IMR-90 (cell line): ENCODE measurements at regions not wholly inside any gene's neighbourhood (a gene's known extent, or its start where the extent isn't known, plus 50 kb on each side); places are given as distances from the start of the nearest gene placed in this dataset.
"Not testable (repeated sequence)": the region's sequence is repeated elsewhere in the genome, so short reads cannot be mapped to it uniquely, and the experiment has no call there.

Source experiments
- ATAC-seq: fragments of 200-7000 bp; cut with Tn5 transposase; 2 replicates; pipeline ENCODE4 v1.9.1; 2020; ENCODE audit warnings: low read depth, mild to moderate bottlenecking, moderate library complexity
- BruUV-seq: library from RNA; stranded (reverse); fragments of 400-500 nt; replicated peaks from 2 replicates; lab custom pipeline; 2021; lab: Mats Ljungman, UMichigan
- CTCF ChIA-PET: fragments of 300-600 bp; formaldehyde crosslinking; extraction: SDS; loops from one replicate; lab custom pipeline; 2021; ENCODE audit warnings: antibody characterized with exemption; lab: Yijun Ruan, JAX
- POLR2A ChIA-PET: fragments of 300-600 bp; sonication (Branson Sonifier 250); formaldehyde crosslinking; loops from one replicate; lab custom pipeline; 2022; ENCODE audit warnings: antibody characterized with exemption; ENCODE audit not compliant: unreplicated experiment; lab: Charles Lee
- DNase-seq: peaks from one replicate; pipeline ENCODE4 v3.0.0; 2013
- H2AFZ ChIP-seq: replicated peaks from 2 replicates; pipeline ENCODE3; 2013; ENCODE audit warnings: low read length, mild to moderate bottlenecking; ENCODE audit not compliant: poor library complexity
- H2AK5ac ChIP-seq: 2 replicates; pipeline ENCODE4 v1.6.1; 2013; ENCODE audit warnings: low read depth, low read length, inconsistent platforms
- H2AK9ac ChIP-seq: replicated peaks from 2 replicates; pipeline ENCODE3; 2013; ENCODE audit warnings: mild to moderate bottlenecking, low read depth, low read length, moderate library complexity; ENCODE audit not compliant: poor library complexity
- H2BK120ac ChIP-seq: 2 replicates; pipeline ENCODE4 v1.6.1; 2013; ENCODE audit warnings: low read depth, low read length, inconsistent platforms
- H2BK15ac ChIP-seq: 3 replicates; pipeline ENCODE4 v1.6.1; 2013; ENCODE audit warnings: low read depth, low read length, inconsistent platforms
- H2BK20ac ChIP-seq: 2 replicates; pipeline ENCODE4 v1.6.1; 2013; ENCODE audit warnings: low read depth, mild to moderate bottlenecking, inconsistent platforms, low read length, moderate library complexity
- H2BK5ac ChIP-seq: 2 replicates; pipeline ENCODE4 v1.6.1; 2013; ENCODE audit warnings: mild to moderate bottlenecking, low read depth, low read length, inconsistent platforms; ENCODE audit not compliant: poor library complexity, severe bottlenecking
- H3K14ac ChIP-seq: replicated peaks from 2 replicates; pipeline ENCODE4 v1.6.1; 2013; ENCODE audit warnings: low read depth, low read length, inconsistent platforms
- H3K18ac ChIP-seq: 2 replicates; pipeline ENCODE4 v1.6.1; 2013; ENCODE audit warnings: low read depth, low read length, control low read depth
- H3K23ac ChIP-seq: 2 replicates; pipeline ENCODE4 v1.6.1; 2013; ENCODE audit warnings: low read depth, low read length, inconsistent platforms
- H3K27ac ChIP-seq: 2 replicates; pipeline ENCODE4 v1.5.1; 2013; ENCODE audit warnings: mild to moderate bottlenecking, control low read depth, low read length; ENCODE audit not compliant: insufficient read depth
- H3K27me3 ChIP-seq: 2 replicates; pipeline ENCODE4 v1.6.1; 2013; ENCODE audit warnings: low read length; ENCODE audit not compliant: control insufficient read depth, insufficient read depth
- H3K36me3 ChIP-seq: 2 replicates; pipeline ENCODE4 v1.6.1; 2013; ENCODE audit warnings: low read length, mixed read lengths; ENCODE audit not compliant: control insufficient read depth, insufficient read depth
- H3K4ac ChIP-seq: 2 replicates; pipeline ENCODE4 v1.6.1; 2013; ENCODE audit warnings: low read depth, low read length, inconsistent platforms
- H3K4me1 ChIP-seq: 2 replicates; pipeline ENCODE4 v1.6.1; 2013; ENCODE audit warnings: low read length, mixed read lengths; ENCODE audit not compliant: control insufficient read depth, insufficient read depth
- H3K4me2 ChIP-seq: 2 replicates; pipeline ENCODE4 v1.6.1; 2013; ENCODE audit warnings: low read depth, mild to moderate bottlenecking, control low read depth, low read length, moderate library complexity
- H3K4me3 ChIP-seq: 2 replicates; pipeline ENCODE4 v1.5.1; 2013; ENCODE audit warnings: low read depth, mild to moderate bottlenecking, control low read depth, low read length, moderate library complexity; ENCODE audit not compliant: insufficient read depth
- H3K56ac ChIP-seq: 2 replicates; pipeline ENCODE4 v1.6.1; 2013; ENCODE audit warnings: low read length, inconsistent platforms; ENCODE audit not compliant: insufficient read depth; ENCODE audit errors: extremely low read depth
- H3K79me1 ChIP-seq, 2 experiments: 2 replicates each; pipeline ENCODE4 v1.6.1; 2013; ENCODE audit warnings: low read length in 2 of 2, inconsistent platforms in 1 of 2, low read depth in 1 of 2
- H3K9ac ChIP-seq: 2 replicates; pipeline ENCODE4 v1.6.1; 2013; ENCODE audit warnings: low read depth, low read length, control low read depth
- H3K9me1 ChIP-seq: 2 replicates; pipeline ENCODE4 v1.6.1; 2013; ENCODE audit warnings: low read length, inconsistent platforms; ENCODE audit not compliant: insufficient read depth
- H3K9me3 ChIP-seq: 2 replicates; pipeline ENCODE4 v1.6.1; 2013; ENCODE audit warnings: low read length; ENCODE audit not compliant: control insufficient read depth, insufficient read depth
- H4K20me1 ChIP-seq: 2 replicates; pipeline ENCODE4 v1.6.1; 2013; ENCODE audit warnings: low read length, inconsistent platforms; ENCODE audit not compliant: insufficient read depth
- H4K5ac ChIP-seq: 2 replicates; pipeline ENCODE4 v1.6.1; 2013; ENCODE audit warnings: mild to moderate bottlenecking, low read depth, low read length, control low read depth
- H4K8ac ChIP-seq, 2 experiments: 2 replicates each; pipeline ENCODE4 v1.6.1; 2013; ENCODE audit warnings: low read depth in 2 of 2, low read length in 2 of 2, control low read depth in 1 of 2, inconsistent platforms in 1 of 2
- H4K91ac ChIP-seq: 2 replicates; pipeline ENCODE4 v1.6.1; 2013; ENCODE audit warnings: low read depth, low read length, inconsistent platforms; ENCODE audit not compliant: insufficient read depth
- BHLHE40 ChIP-seq: fragments of 150-350 bp; IDR thresholded peaks from 2 replicates; pipeline ENCODE4 v1.6.1; 2016; ENCODE audit warnings: mild to moderate bottlenecking, low read depth, low read length
- FOS ChIP-seq: fragments of 150-350 bp; IDR thresholded peaks from 2 replicates; pipeline ENCODE4 v1.6.1; 2016; ENCODE audit warnings: low read depth, low read length
- MAFK ChIP-seq: IDR thresholded peaks from 2 replicates; pipeline ENCODE4 v1.6.1; 2012; ENCODE audit warnings: low read depth, low read length, improper control_type of control experiment
- MAZ ChIP-seq: IDR thresholded peaks from 2 replicates; pipeline ENCODE4 v1.6.1; 2012; ENCODE audit warnings: low read depth, mild to moderate bottlenecking, low read length, improper control_type of control experiment, moderate library complexity, borderline replicate concordance
- POLR2A ChIP-seq: IDR thresholded peaks from 2 replicates; pipeline ENCODE4 v1.6.1; 2012; ENCODE audit warnings: mild to moderate bottlenecking, low read depth, low read length
- RAD21 ChIP-seq: IDR thresholded peaks from 2 replicates; pipeline ENCODE4 v1.6.1; 2012; ENCODE audit warnings: low read length, improper control_type of control experiment
- RCOR1 ChIP-seq: IDR thresholded peaks from 2 replicates; pipeline ENCODE4 v1.6.1; 2012; ENCODE audit warnings: mild to moderate bottlenecking, low read length, improper control_type of control experiment; ENCODE audit not compliant: insufficient replicate concordance
- RFX5 ChIP-seq: IDR thresholded peaks from 2 replicates; pipeline ENCODE4 v1.8.0; 2012; ENCODE audit warnings: low read depth, mild to moderate bottlenecking, low read length, moderate library complexity
- SMC3 ChIP-seq: fragments of 150-350 bp; IDR thresholded peaks from 2 replicates; pipeline ENCODE4 v1.6.1; 2016; ENCODE audit warnings: low read depth, mild to moderate bottlenecking, antibody characterized with exemption, low read length, moderate library complexity
- USF2 ChIP-seq: fragments of 150-350 bp; IDR thresholded peaks from 2 replicates; pipeline ENCODE4 v1.6.1; 2017; ENCODE audit warnings: mild to moderate bottlenecking, antibody characterized with exemption, low read length, low read depth
- WGBS, 2 experiments: methylation state at CpG; one replicate each; pipeline versions ENCODE4 v1.1.5 to v1.1.7; 2013; ENCODE audit warnings: missing lambda C conversion rate in 2 of 2; ENCODE audit not compliant: insufficient read length in 1 of 2; ENCODE audit errors: extremely low coverage in 2 of 2; 5-methylcytosine and 5-hydroxymethylcytosine counted together
- dilution Hi-C: fragments of 300-500 bp; cut with HindIII; formaldehyde crosslinking; loops from one replicate; pipeline ENCODE4 v1.14.3; 2018; ENCODE audit warnings: low sequenced_read_pairs; ENCODE audit not compliant: unreplicated experiment
- in situ Hi-C: fragments of 300-500 bp; cut with MboI; formaldehyde crosslinking; loops from 3 replicates; pipeline ENCODE4 v1.14.3; 2019; ENCODE audit warnings: low sequenced_read_pairs, inconsistent platforms, mixed read lengths
- intact Hi-C: fragments of 100-400 bp; cut with micrococcal nuclease; formaldehyde crosslinking; loops from 2 replicates; pipeline ENCODE4 v1.10.0; 2022

- Histone ChIP-seq H3K23ac (no peak overlapping the region), H4K91ac (no peak overlapping the region), H3K36me3 (no peaks in the 10 kb centered on the region), H4K8ac (no peak overlapping the region), H3K4me1 (no peaks in the 10 kb centered on the region), H2AK9ac (no peak overlapping the region), H3K56ac (no peak overlapping the region), H2BK15ac (no peak overlapping the region), H3K27me3 (no peaks in the 10 kb centered on the region), H3K9me3 (no peaks in the 10 kb centered on the region), H3K4me2 (peak overlapping the region; percentile 12; the same call in 1 of the 2 replicates), H2BK20ac (no peak overlapping the region), H3K9me1 (no peaks in the 10 kb centered on the region), H2BK120ac (no peak overlapping the region), H3K27ac (no peak overlapping the region), H3K9ac (no peak overlapping the region), H2BK5ac (no peak overlapping the region), H3K14ac (no peak overlapping the region), H2AFZ (no peak overlapping the region), H3K4ac (no peak overlapping the region), H3K4me3 (no peak overlapping the region), H3K18ac (no peak overlapping the region), H2AK5ac (no peak overlapping the region), H3K79me1 (no peaks in the 10 kb centered on the region), H4K5ac (no peak overlapping the region), H4K20me1 (no peaks in the 10 kb centered on the region)
- BruUV-seq, result no TSS peak
- dilution Hi-C loops (no loop called here), in situ Hi-C loops (no loop called here), intact Hi-C loops (no loop called here)
- CTCF ChIA-PET, result no interaction called here
- TF ChIP-seq RAD21 (no peak), SMC3 (no peak), MAZ (no peak), FOS (no peak), BHLHE40 (no peak), MAFK (no peak), POLR2A (no peak), RCOR1 (no peak), RFX5 (no peak), USF2 (no peak)
- no CpG with 5 or more reads among the region's 2 CpGs for WGBS, 2 experiments
- POLR2A ChIA-PET, result no interaction called here
- DNase-seq (no peak), ATAC-seq (no peak)
Measured at GRCh38 chr4:125796138-125796537, 481.4 kb downstream of the FAT4 start.

- ATAC-seq, in situ Hi-C loops: not testable (repeated sequence)
- CTCF ChIA-PET, result interaction anchor here (0.8 kb wide), 1 partner anchor 10 kb away, joined by 3 read pairs; no protein-coding TSS in a partner anchor
Measured at GRCh38 chr4:125797621-125798020, 482.9 kb downstream of the FAT4 start.

More at GRCh38 chr4:125797621-125798020, 482.9 kb downstream of the FAT4 start:
- H4K5ac ChIP-seq, H3K4me1 ChIP-seq, H3K56ac ChIP-seq, H3K23ac ChIP-seq, H2BK20ac ChIP-seq, H3K9me1 ChIP-seq, H2AK9ac ChIP-seq, DNase-seq, H3K36me3 ChIP-seq, BruUV-seq, intact Hi-C loops, H3K27ac ChIP-seq, POLR2A ChIA-PET, H4K91ac ChIP-seq, H3K4me2 ChIP-seq, H3K4ac ChIP-seq, H3K27me3 ChIP-seq, dilution Hi-C loops, H3K14ac ChIP-seq, H3K79me1 ChIP-seq, H4K20me1 ChIP-seq, H2BK15ac ChIP-seq, H3K9me3 ChIP-seq, H3K4me3 ChIP-seq, H3K18ac ChIP-seq, H2AK5ac ChIP-seq, H4K8ac ChIP-seq, H2BK5ac ChIP-seq, H2BK120ac ChIP-seq, H3K9ac ChIP-seq: not testable (repeated sequence)
- no CpG with 5 or more reads among the region's 4 CpGs for WGBS, 2 experiments
- H2AFZ ChIP-seq, result peak overlapping the region; percentile 43
